A673 (cell line): ENCODE measurements at regions not wholly inside any gene's neighbourhood (a gene's known extent, or its start where the extent isn't known, plus 50 kb on each side); places are given as distances from the start of the nearest gene placed in this dataset.

Source experiments
- BruUV-seq: library from RNA; stranded (reverse); fragments of 400-500 nt; replicated peaks from 2 replicates; lab custom pipeline; 2021; lab: Mats Ljungman, UMichigan
- CTCF ChIA-PET: fragments of 300-600 bp; sonication (Branson Sonifier 250); formaldehyde crosslinking; loops from one replicate; lab custom pipeline; 2022; ENCODE audit warnings: antibody characterized with exemption; lab: Charles Lee
- POLR2A ChIA-PET: fragments of 300-600 bp; sonication (Branson Sonifier 250); formaldehyde crosslinking; loops from one replicate; lab custom pipeline; 2022; ENCODE audit warnings: antibody characterized with exemption; ENCODE audit not compliant: low non-redundant PET; lab: Charles Lee
- DNase-seq: peaks from one replicate; pipeline ENCODE4 v3.0.0-alpha.2; 2015; ENCODE audit warnings: low spot score
- H3K27ac ChIP-seq: fragments of 200-600 bp; sonication (generic); 2 replicates; pipeline ENCODE4 v1.5.1; 2016; ENCODE audit warnings: mixed run types, low read depth, mild to moderate bottlenecking, mixed read lengths, antibody characterized with exemption, low read length; ENCODE audit not compliant: poor library complexity, severe bottlenecking
- H3K27me3 ChIP-seq: fragments of 200-600 bp; sonication (generic); replicated peaks from 2 replicates; pipeline ENCODE4 v1.6.1; 2017; ENCODE audit warnings: mixed run types, low read depth, mild to moderate bottlenecking, mixed read lengths, antibody characterized with exemption, low read length; ENCODE audit not compliant: insufficient read depth, poor library complexity
- H3K36me3 ChIP-seq: fragments of 200-600 bp; sonication (generic); 2 replicates; pipeline ENCODE4 v1.6.1; 2016; ENCODE audit warnings: mixed run types, mild to moderate bottlenecking, mixed read lengths, antibody characterized with exemption, low read length; ENCODE audit not compliant: insufficient read depth, poor library complexity, severe bottlenecking
- H3K4me1 ChIP-seq: fragments of 200-600 bp; sonication (generic); 2 replicates; pipeline ENCODE4 v1.6.1; 2017; ENCODE audit warnings: mixed run types, mild to moderate bottlenecking, mixed read lengths, antibody characterized with exemption, low read length; ENCODE audit not compliant: insufficient read depth, poor library complexity, severe bottlenecking
- H3K4me3 ChIP-seq: fragments of 200-600 bp; sonication (generic); 2 replicates; pipeline ENCODE4 v1.5.1; 2016; ENCODE audit warnings: low read depth, mixed run types, mild to moderate bottlenecking, mixed read lengths, low read length; ENCODE audit not compliant: poor library complexity, severe bottlenecking
- H3K9me3 ChIP-seq: fragments of 200-600 bp; sonication (generic); 2 replicates; pipeline ENCODE4 v1.6.1; 2016; ENCODE audit warnings: mixed run types, low read depth, mild to moderate bottlenecking, mixed read lengths, antibody characterized with exemption, low read length; ENCODE audit not compliant: poor library complexity, severe bottlenecking
- CTCF ChIP-seq: fragments of 300-800, 200-600 bp; sonication (generic); conservative IDR thresholded peaks from 2 replicates; pipeline ENCODE4 v1.5.1; 2017; ENCODE audit warnings: low read depth, mild to moderate bottlenecking, antibody characterized with exemption, low read length, moderate library complexity, mixed read lengths
- EZH2 ChIP-seq: fragments of 200-600 bp; sonication (generic); IDR thresholded peaks from 2 replicates; pipeline ENCODE4 v1.6.1; 2017; ENCODE audit warnings: borderline replicate concordance, low read depth, mild to moderate bottlenecking, mixed read lengths, antibody characterized with exemption, low read length; ENCODE audit not compliant: poor library complexity, severe bottlenecking
- intact Hi-C: fragments of 100-400 bp; cut with micrococcal nuclease; formaldehyde crosslinking; loops from one replicate; pipeline ENCODE4 v1.10.0; 2022; ENCODE audit not compliant: unreplicated experiment

DNA sequence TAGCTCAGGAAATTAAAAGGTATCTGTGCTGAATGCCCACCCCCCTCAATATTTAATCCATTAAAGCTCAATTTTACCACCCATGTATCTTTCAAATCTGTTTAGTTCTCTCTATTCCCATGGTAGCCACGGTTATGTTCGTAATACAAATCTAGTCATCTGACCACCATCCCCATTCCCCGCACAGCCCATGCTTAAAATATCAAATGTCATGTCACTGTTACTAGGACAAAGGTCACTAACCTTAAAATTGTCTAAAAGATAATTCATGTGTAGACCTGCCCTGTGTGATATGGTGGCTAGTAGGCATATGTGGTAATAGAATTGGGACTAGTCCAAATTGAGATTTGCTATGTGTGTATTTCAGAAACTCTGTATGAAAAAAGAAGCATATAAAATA is 728.5 kb upstream of the B3GALT2 start:
- Histone ChIP-seq H3K4me1 (no peaks in the 10 kb centered on the region), H3K9me3 (no peaks in the 10 kb centered on the region), H3K27ac (no peak overlapping the region), H3K27me3 (no peaks in the 10 kb centered on the region), H3K4me3 (no peak overlapping the region), H3K36me3 (no peaks in the 10 kb centered on the region)
- intact Hi-C loops = no loop called here
- TF ChIP-seq EZH2 (no peak), CTCF (no peak)
- ChIA-PET POLR2A (no interaction called here), CTCF (no interaction called here)
- no peak for DNase-seq
- no TSS peak for BruUV-seq

DNA sequence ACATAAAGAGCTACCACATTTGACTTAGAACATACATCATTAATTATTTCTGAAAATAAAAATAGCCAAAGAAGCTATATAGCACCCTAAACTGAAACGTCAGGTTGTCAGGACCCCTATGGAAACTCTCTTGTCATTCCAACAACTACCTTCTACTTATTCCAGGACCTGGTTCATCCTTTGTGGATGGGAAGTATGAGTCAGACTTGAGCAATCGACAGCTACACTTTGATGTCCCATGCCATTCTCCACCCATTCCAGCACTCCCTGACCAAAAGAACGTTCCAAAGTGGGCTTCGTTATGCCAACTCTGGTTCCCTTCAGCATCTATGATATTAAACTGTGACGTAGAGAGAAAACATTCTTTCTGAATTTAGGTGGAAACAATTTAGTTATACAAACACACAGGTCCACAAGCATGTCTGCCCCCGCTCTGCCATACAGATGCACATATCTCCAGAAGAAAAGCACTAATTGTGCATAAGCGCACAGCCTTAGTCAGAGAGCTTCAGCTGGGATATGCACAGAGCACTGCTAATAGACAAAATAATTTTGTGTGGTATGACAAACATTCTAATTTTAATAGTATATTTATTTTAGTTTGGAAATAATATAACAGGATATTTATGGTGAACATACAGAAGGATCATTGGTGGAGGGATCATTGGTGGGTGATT is 723.1 kb upstream of the B3GALT2 start:
- CTCF ChIA-PET = no interaction called here
- no peak overlapping the region for H3K27ac ChIP-seq
- intact Hi-C loops = no loop called here
- no peaks in the 10 kb centered on the region for H3K27me3 ChIP-seq
- no peaks in the 10 kb centered on the region for H3K4me1 ChIP-seq
- TF ChIP-seq CTCF (no peak), EZH2 (no peak)
- H3K4me3 ChIP-seq = no peak overlapping the region
- no peaks in the 10 kb centered on the region for H3K9me3 ChIP-seq
- DNase-seq = no peak
- POLR2A ChIA-PET = no interaction called here
- no peaks in the 10 kb centered on the region for H3K36me3 ChIP-seq
- no TSS peak for BruUV-seq

DNA sequence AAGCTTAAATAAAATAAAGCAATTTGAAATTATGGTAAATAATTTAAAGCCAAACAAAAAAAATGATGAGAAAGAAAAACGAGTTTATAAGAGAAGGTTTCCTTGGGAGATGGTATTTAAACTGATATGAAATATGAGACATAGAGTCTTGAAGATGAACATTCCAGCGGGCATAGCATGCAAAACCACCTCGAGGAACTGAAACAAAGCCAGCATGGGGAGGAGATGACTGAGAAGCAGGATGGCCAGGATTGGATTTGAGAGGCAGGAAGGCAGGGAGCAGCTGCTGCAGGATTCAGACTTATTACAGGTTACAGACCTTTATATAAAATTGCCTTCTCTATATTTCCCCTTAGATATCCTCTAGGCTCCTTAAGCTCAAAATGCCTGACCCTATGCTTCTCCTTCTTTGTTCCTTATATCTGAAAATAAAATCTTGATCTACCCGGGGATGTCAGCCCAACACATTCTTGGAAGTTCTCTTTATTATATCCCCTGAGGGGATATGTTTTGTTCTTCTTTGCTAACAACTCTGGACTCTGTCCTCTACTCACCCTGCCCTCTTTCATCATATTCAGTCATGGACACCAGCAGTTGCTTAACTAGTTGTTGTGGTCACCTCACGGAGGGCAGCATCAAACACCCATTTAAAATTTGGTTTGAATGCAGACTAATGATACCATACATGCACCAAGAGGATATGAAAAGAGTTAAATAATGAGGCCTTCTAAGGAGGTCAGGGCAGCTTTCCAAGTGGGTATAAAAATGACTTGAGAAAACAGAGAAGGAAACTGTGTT is 719.1 kb upstream of the B3GALT2 start:
- Histone ChIP-seq H3K9me3 (no peaks in the 10 kb centered on the region), H3K4me1 (no peaks in the 10 kb centered on the region), H3K36me3 (no peaks in the 10 kb centered on the region), H3K27me3 (no peaks in the 10 kb centered on the region), H3K27ac (no peak overlapping the region), H3K4me3 (no peak overlapping the region)
- ChIA-PET POLR2A (interaction anchor here (0.7 kb wide), 1 partner anchor 59 kb away, joined by 4 read pairs; no protein-coding TSS in a partner anchor), CTCF (no interaction called here)
- TF ChIP-seq EZH2 = no peak
- TF ChIP-seq CTCF = no peak
- no peak for DNase-seq
- no TSS peak for BruUV-seq
- intact Hi-C loops = no loop called here
